ENCODE measurements at regions not wholly inside any gene's neighbourhood (a gene's known extent, or its start where the extent isn't known, plus 50 kb on each side); places are given as distances from the start of the nearest gene placed in this dataset.

- H3K9ac ChIP-seq (ENCODE audit: low read depth in 1 of 2, low read length in 2 of 2), result no peak overlapping the region
- no peaks in the 10 kb centered on the region for H3K36me3 ChIP-seq (ENCODE audit: control insufficient read depth in 4 of 4, insufficient read depth in 3 of 4, low read depth in 1 of 4, low read length in 3 of 4)
- 74% methylated on average over 1 of the region's 1 CpG for WGBS
- no peak overlapping the region for H3K4me3 ChIP-seq (ENCODE audit: low read depth in 1 of 3, low read length in 3 of 3)
- no peaks in the 10 kb centered on the region for H3K27me3 ChIP-seq (ENCODE audit: control insufficient read depth in 4 of 4, insufficient read depth in 4 of 4, low read length in 3 of 4)
- H3K9me3 ChIP-seq (ENCODE audit: control insufficient read depth in 4 of 4, low read length in 3 of 4), result no peaks in the 10 kb centered on the region
- no peak for TF ChIP-seq JUND (IDR thresholded peaks at IDR 0.05)
- TF ChIP-seq TAF1 (conservative IDR thresholded peaks at IDR 0.05), result no peak
- TF ChIP-seq, protein P1, sequence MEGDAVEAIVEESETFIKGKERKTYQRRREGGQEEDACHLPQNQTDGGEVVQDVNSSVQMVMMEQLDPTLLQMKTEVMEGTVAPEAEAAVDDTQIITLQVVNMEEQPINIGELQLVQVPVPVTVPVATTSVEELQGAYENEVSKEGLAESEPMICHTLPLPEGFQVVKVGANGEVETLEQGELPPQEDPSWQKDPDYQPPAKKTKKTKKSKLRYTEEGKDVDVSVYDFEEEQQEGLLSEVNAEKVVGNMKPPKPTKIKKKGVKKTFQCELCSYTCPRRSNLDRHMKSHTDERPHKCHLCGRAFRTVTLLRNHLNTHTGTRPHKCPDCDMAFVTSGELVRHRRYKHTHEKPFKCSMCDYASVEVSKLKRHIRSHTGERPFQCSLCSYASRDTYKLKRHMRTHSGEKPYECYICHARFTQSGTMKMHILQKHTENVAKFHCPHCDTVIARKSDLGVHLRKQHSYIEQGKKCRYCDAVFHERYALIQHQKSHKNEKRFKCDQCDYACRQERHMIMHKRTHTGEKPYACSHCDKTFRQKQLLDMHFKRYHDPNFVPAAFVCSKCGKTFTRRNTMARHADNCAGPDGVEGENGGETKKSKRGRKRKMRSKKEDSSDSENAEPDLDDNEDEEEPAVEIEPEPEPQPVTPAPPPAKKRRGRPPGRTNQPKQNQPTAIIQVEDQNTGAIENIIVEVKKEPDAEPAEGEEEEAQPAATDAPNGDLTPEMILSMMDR (IDR thresholded peaks at IDR 0.05; ENCODE audit: low read depth, low read length, missing input control), result no peak
- TF ChIP-seq, protein P2, sequence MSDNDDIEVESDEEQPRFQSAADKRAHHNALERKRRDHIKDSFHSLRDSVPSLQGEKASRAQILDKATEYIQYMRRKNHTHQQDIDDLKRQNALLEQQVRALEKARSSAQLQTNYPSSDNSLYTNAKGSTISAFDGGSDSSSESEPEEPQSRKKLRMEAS (IDR thresholded peaks at IDR 0.05), result no peak
- TF ChIP-seq FOXA2 (IDR thresholded peaks at IDR 0.05), result no peak
- TF ChIP-seq, protein P3, sequence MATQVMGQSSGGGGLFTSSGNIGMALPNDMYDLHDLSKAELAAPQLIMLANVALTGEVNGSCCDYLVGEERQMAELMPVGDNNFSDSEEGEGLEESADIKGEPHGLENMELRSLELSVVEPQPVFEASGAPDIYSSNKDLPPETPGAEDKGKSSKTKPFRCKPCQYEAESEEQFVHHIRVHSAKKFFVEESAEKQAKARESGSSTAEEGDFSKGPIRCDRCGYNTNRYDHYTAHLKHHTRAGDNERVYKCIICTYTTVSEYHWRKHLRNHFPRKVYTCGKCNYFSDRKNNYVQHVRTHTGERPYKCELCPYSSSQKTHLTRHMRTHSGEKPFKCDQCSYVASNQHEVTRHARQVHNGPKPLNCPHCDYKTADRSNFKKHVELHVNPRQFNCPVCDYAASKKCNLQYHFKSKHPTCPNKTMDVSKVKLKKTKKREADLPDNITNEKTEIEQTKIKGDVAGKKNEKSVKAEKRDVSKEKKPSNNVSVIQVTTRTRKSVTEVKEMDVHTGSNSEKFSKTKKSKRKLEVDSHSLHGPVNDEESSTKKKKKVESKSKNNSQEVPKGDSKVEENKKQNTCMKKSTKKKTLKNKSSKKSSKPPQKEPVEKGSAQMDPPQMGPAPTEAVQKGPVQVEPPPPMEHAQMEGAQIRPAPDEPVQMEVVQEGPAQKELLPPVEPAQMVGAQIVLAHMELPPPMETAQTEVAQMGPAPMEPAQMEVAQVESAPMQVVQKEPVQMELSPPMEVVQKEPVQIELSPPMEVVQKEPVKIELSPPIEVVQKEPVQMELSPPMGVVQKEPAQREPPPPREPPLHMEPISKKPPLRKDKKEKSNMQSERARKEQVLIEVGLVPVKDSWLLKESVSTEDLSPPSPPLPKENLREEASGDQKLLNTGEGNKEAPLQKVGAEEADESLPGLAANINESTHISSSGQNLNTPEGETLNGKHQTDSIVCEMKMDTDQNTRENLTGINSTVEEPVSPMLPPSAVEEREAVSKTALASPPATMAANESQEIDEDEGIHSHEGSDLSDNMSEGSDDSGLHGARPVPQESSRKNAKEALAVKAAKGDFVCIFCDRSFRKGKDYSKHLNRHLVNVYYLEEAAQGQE (IDR thresholded peaks at IDR 0.05), result no peak
- TF ChIP-seq NR2F2 (IDR thresholded peaks at IDR 0.05), result no peak
- no peak for TF ChIP-seq RAD21 (IDR thresholded peaks at IDR 0.05)
- TF ChIP-seq EGR1 (IDR thresholded peaks at IDR 0.05; ENCODE audit: low read depth in 2 of 2), result no peak
- TF ChIP-seq HNF4G (IDR thresholded peaks at IDR 0.05), result no peak
- no peak for TF ChIP-seq ZBTB33 (IDR thresholded peaks at IDR 0.05)
- no peak for TF ChIP-seq SP1 (IDR thresholded peaks at IDR 0.05)
- TF ChIP-seq RXRA (IDR thresholded peaks at IDR 0.05), result no peak
- TF ChIP-seq YY1 (IDR thresholded peaks at IDR 0.05), result no peak
- TF ChIP-seq GABPA (IDR thresholded peaks at IDR 0.05 in 1 of 2, conservative IDR thresholded peaks at IDR 0.05 in 1 of 2), result no peak
- no peaks in the 10 kb centered on the region for H3K4me1 ChIP-seq (ENCODE audit: control insufficient read depth in 4 of 4, insufficient read depth in 4 of 4, low read length in 3 of 4)
- no peak overlapping the region for H3K27ac ChIP-seq (ENCODE audit: low read depth in 1 of 2, low read length in 2 of 2)
- DNase-seq (ENCODE audit: low spot score), result no peak
Measured at GRCh38 chr6:77145244-77145643, 318.0 kb downstream of the HTR1B start.

DNA sequence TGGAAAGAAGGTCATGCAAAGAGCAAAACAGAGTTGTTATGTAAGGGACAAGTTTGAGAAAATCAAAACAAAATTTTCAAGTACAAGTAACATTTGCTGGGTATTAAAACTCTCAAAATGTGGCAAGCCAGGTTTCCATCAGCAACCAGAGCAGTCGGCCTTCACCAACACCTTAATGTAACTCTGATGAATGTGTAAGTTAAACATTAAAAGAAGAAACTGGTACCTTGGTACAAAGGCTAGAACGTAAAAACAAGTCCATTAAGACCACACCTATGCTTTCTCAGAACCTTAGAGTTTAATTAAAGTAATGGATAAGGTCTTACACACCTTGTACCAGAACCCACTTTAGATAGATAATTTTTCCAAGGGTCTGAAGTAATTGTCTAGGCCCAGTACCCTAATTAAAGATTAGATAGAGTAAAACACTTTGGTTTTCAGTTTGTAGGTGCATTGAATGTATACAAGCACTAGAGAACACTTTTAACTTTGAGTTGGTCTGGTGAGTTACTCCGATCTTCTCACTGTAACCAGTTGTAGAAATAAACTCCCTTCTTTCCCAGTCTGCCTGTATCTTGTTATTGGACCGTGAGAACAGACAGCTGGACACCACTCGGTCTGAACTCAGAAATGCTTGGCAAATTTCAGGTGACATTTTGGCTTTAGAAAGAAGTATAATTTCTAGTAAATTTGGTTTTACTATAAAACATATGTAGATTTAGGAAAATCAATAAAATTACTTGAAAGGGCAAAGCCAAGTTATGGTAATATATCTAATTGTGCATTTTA is 319.4 kb downstream of the HTR1B start:
- no peak overlapping the region for H3K9ac ChIP-seq (ENCODE audit: low read depth in 1 of 2, low read length in 2 of 2)
- no peak for DNase-seq (ENCODE audit: low spot score)
- no peak for TF ChIP-seq GABPA (IDR thresholded peaks at IDR 0.05 in 1 of 2, conservative IDR thresholded peaks at IDR 0.05 in 1 of 2)
- no peak for TF ChIP-seq EGR1 (IDR thresholded peaks at IDR 0.05; ENCODE audit: low read depth in 2 of 2)
- no peak for TF ChIP-seq RAD21 (IDR thresholded peaks at IDR 0.05)
- TF ChIP-seq FOXA2 (IDR thresholded peaks at IDR 0.05), result no peak
- no peak for TF ChIP-seq SP1 (IDR thresholded peaks at IDR 0.05)

More for the DNA sequence above, 319.4 kb downstream of the HTR1B start:
- Histone ChIP-seq H3K9me3 (ENCODE audit: control insufficient read depth in 4 of 4, low read length in 3 of 4) (no peaks in the 10 kb centered on the region), H3K4me3 (ENCODE audit: low read depth in 1 of 3, low read length in 3 of 3) (no peak overlapping the region), H3K4me1 (ENCODE audit: control insufficient read depth in 4 of 4, insufficient read depth in 4 of 4, low read length in 3 of 4) (no peaks in the 10 kb centered on the region), H3K36me3 (ENCODE audit: control insufficient read depth in 4 of 4, insufficient read depth in 3 of 4, low read depth in 1 of 4, low read length in 3 of 4) (no peaks in the 10 kb centered on the region), H3K27ac (ENCODE audit: low read depth in 1 of 2, low read length in 2 of 2) (no peak overlapping the region), H3K27me3 (ENCODE audit: control insufficient read depth in 4 of 4, insufficient read depth in 4 of 4, low read length in 3 of 4) (no peaks in the 10 kb centered on the region)
- WGBS, result 79% methylated on average over 5 of the region's 5 CpGs

Data from liver (tissue), 8 donors.